ENCODE measurements at regions not wholly inside any gene's neighbourhood (a gene's known extent, or its start where the extent isn't known, plus 50 kb on each side); places are given as distances from the start of the nearest gene placed in this dataset.

DNA sequence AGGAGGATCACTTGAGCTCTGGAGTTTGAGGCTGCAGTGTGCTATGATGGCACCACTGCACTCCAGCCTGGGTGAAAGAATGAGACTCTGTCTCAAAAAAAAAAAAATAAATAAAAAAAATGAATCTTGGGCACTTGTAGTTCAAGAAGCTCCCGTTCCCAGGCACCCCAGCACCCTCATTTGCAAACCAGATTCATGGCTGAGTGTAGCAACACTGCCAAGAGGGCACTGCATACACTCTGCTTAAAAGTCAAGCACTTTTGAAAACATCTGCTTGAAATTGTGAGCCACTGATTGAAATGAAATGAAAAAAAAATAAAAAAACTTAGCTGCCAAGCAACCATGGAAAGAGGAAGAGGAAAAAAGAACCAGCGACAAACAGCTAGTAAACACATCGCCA, 124.7 kb upstream of the SASH1 start:
- TF ChIP-seq, protein P1, sequence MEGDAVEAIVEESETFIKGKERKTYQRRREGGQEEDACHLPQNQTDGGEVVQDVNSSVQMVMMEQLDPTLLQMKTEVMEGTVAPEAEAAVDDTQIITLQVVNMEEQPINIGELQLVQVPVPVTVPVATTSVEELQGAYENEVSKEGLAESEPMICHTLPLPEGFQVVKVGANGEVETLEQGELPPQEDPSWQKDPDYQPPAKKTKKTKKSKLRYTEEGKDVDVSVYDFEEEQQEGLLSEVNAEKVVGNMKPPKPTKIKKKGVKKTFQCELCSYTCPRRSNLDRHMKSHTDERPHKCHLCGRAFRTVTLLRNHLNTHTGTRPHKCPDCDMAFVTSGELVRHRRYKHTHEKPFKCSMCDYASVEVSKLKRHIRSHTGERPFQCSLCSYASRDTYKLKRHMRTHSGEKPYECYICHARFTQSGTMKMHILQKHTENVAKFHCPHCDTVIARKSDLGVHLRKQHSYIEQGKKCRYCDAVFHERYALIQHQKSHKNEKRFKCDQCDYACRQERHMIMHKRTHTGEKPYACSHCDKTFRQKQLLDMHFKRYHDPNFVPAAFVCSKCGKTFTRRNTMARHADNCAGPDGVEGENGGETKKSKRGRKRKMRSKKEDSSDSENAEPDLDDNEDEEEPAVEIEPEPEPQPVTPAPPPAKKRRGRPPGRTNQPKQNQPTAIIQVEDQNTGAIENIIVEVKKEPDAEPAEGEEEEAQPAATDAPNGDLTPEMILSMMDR (conservative IDR thresholded peaks at IDR 0.05; ENCODE audit: low read depth, low read length), result no peak
- no peak for TF ChIP-seq RCOR1 (IDR thresholded peaks at IDR 0.05; ENCODE audit: insufficient replicate concordance, low read length)
- no peak for TF ChIP-seq RFX5 (IDR thresholded peaks at IDR 0.05; ENCODE audit: low read depth, low read length)
- no peak for TF ChIP-seq CHD1 (IDR thresholded peaks at IDR 0.05; ENCODE audit: low read depth, low read length)
- TF ChIP-seq POLR2A (IDR thresholded peaks at IDR 0.05; ENCODE audit: low read depth, low read length), result no peak
- no peak for TF ChIP-seq CEBPB (IDR thresholded peaks at IDR 0.05; ENCODE audit: low read depth, low read length)
- no peak for TF ChIP-seq SMC3 (IDR thresholded peaks at IDR 0.05; ENCODE audit: low read depth, low read length)
- TF ChIP-seq MAZ (IDR thresholded peaks at IDR 0.05; ENCODE audit: borderline replicate concordance, low read depth, low read length), result no peak
- TF ChIP-seq MXI1 (IDR thresholded peaks at IDR 0.05; ENCODE audit: borderline replicate concordance, low read depth, low read length), result no peak
- no peak for TF ChIP-seq ELK1 (IDR thresholded peaks at IDR 0.05; ENCODE audit: borderline replicate concordance, low read depth, low read length)
- TF ChIP-seq BHLHE40 (IDR thresholded peaks at IDR 0.05; ENCODE audit: low read depth, low read length), result no peak
- TF ChIP-seq, protein P2, sequence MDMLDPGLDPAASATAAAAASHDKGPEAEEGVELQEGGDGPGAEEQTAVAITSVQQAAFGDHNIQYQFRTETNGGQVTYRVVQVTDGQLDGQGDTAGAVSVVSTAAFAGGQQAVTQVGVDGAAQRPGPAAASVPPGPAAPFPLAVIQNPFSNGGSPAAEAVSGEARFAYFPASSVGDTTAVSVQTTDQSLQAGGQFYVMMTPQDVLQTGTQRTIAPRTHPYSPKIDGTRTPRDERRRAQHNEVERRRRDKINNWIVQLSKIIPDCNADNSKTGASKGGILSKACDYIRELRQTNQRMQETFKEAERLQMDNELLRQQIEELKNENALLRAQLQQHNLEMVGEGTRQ (IDR thresholded peaks at IDR 0.05; ENCODE audit: low read depth, low read length), result no peak
- no peak for TF ChIP-seq RAD21 (IDR thresholded peaks at IDR 0.05; ENCODE audit: low read length)

Measured in IMR-90 (cell line).